H9 (cell line): ENCODE measurements at regions not wholly inside any gene's neighbourhood (a gene's known extent, or its start where the extent isn't known, plus 50 kb on each side); places are given as distances from the start of the nearest gene placed in this dataset.

ENCODE experiments used
- DNase-seq: peaks from one replicate; pipeline ENCODE4 v3.0.0-alpha.2; 2017
- H2AFZ ChIP-seq: one replicate; pipeline ENCODE4 v1.6.1; 2013; ENCODE audit warnings: mild to moderate bottlenecking, low read length, control low read depth, moderate library complexity
- H2AK5ac ChIP-seq: 2 replicates; pipeline ENCODE4 v1.6.1; 2013; ENCODE audit warnings: low read length, control low read depth, mixed read lengths; ENCODE audit not compliant: insufficient read length
- H2BK120ac ChIP-seq: one replicate; pipeline ENCODE4 v1.6.1; 2013; ENCODE audit warnings: low read depth, mild to moderate bottlenecking, low read length, control low read depth, inconsistent platforms; ENCODE audit not compliant: poor library complexity, severe bottlenecking
- H2BK12ac ChIP-seq: 2 replicates; pipeline ENCODE4 v1.6.1; 2013; ENCODE audit warnings: low read length, control low read depth, mixed read lengths, low read depth; ENCODE audit not compliant: insufficient read length
- H2BK15ac ChIP-seq: 2 replicates; pipeline ENCODE4 v1.6.1; 2013; ENCODE audit warnings: low read depth, low read length, control low read depth
- H2BK20ac ChIP-seq: one replicate; pipeline ENCODE4 v1.6.1; 2013; ENCODE audit warnings: low read depth, mild to moderate bottlenecking, low read length, control low read depth, inconsistent platforms; ENCODE audit not compliant: poor library complexity, severe bottlenecking
- H2BK5ac ChIP-seq: 2 replicates; pipeline ENCODE4 v1.6.1; 2013; ENCODE audit warnings: low read length, control low read depth, mixed read lengths; ENCODE audit not compliant: insufficient read length
- H3K14ac ChIP-seq: 2 replicates; pipeline ENCODE4 v1.6.1; 2013; ENCODE audit warnings: low read length, control low read depth; ENCODE audit not compliant: insufficient read depth
- H3K18ac ChIP-seq: 2 replicates; pipeline ENCODE4 v1.6.1; 2013; ENCODE audit warnings: low read depth, mild to moderate bottlenecking, mixed read lengths, low read length, control low read depth; ENCODE audit not compliant: insufficient read length
- H3K23ac ChIP-seq: 2 replicates; pipeline ENCODE4 v1.6.1; 2013; ENCODE audit warnings: low read length, control low read depth, mixed read lengths, low read depth; ENCODE audit not compliant: insufficient read length
- H3K23me2 ChIP-seq: 2 replicates; pipeline ENCODE4 v1.6.1; 2013; ENCODE audit warnings: low read depth, mild to moderate bottlenecking, mixed read lengths, low read length, control low read depth; ENCODE audit not compliant: insufficient read length, poor library complexity, severe bottlenecking
- H3K27ac ChIP-seq: 2 replicates; pipeline ENCODE4 v1.5.1; 2013; ENCODE audit warnings: low read length, control low read depth, mixed read lengths, low read depth; ENCODE audit not compliant: insufficient read length
- H3K27me3 ChIP-seq: 2 replicates; pipeline ENCODE4 v1.6.1; 2013; ENCODE audit warnings: low read length, control low read depth, inconsistent platforms; ENCODE audit not compliant: insufficient read depth
- H3K4ac ChIP-seq: 2 replicates; pipeline ENCODE4 v1.6.1; 2013; ENCODE audit warnings: low read depth, mild to moderate bottlenecking, control low read depth, inconsistent platforms, low read length, moderate library complexity
- H3K4me1 ChIP-seq: 2 replicates; pipeline ENCODE4 v1.6.1; 2013; ENCODE audit warnings: low read length, control low read depth, inconsistent platforms; ENCODE audit not compliant: insufficient read depth
- H3K4me2 ChIP-seq: 2 replicates; pipeline ENCODE4 v1.6.1; 2013; ENCODE audit warnings: low read length, control low read depth, mixed read lengths; ENCODE audit not compliant: insufficient read length, insufficient read depth
- H3K56ac ChIP-seq: 2 replicates; pipeline ENCODE4 v1.6.1; 2013; ENCODE audit warnings: low read depth, mild to moderate bottlenecking, mixed read lengths, low read length, control low read depth; ENCODE audit not compliant: insufficient read length
- H3K79me1 ChIP-seq: 2 replicates; pipeline ENCODE4 v1.6.1; 2013; ENCODE audit warnings: low read depth, mild to moderate bottlenecking, moderate library complexity, low read length, control low read depth, inconsistent platforms; ENCODE audit not compliant: insufficient read depth, poor library complexity, severe bottlenecking
- H3K79me2 ChIP-seq: 2 replicates; pipeline ENCODE4 v1.6.1; 2013; ENCODE audit warnings: low read length, control low read depth, inconsistent platforms; ENCODE audit not compliant: insufficient read depth
- H3K9ac ChIP-seq: 2 replicates; pipeline ENCODE4 v1.6.1; 2013; ENCODE audit warnings: low read length, control low read depth, mixed read lengths; ENCODE audit not compliant: insufficient read length; ENCODE audit errors: extremely low read depth
- H3K9me3 ChIP-seq: one replicate; pipeline ENCODE4 v1.6.1; 2013; ENCODE audit warnings: low read depth, low read length, inconsistent platforms; ENCODE audit not compliant: control insufficient read depth
- H3T11ph ChIP-seq: one replicate; pipeline ENCODE4 v1.6.1; 2013; ENCODE audit warnings: mild to moderate bottlenecking, low read length, control low read depth, inconsistent platforms
- H4K20me1 ChIP-seq: one replicate; pipeline ENCODE4 v1.6.1; 2013; ENCODE audit not compliant: control insufficient read depth, insufficient read length, insufficient read depth
- H4K5ac ChIP-seq: 2 replicates; pipeline ENCODE4 v1.6.1; 2013; ENCODE audit warnings: low read depth, mild to moderate bottlenecking, mixed read lengths, low read length, control low read depth; ENCODE audit not compliant: insufficient read length
- H4K8ac ChIP-seq: replicated peaks from 2 replicates; pipeline ENCODE4 v1.6.1; 2013; ENCODE audit warnings: low read length, control low read depth, mixed read lengths, low read depth; ENCODE audit not compliant: insufficient read length
- H4K91ac ChIP-seq: 2 replicates; pipeline ENCODE4 v1.6.1; 2013; ENCODE audit warnings: low read depth, mild to moderate bottlenecking, moderate library complexity, mixed read lengths, low read length, control low read depth; ENCODE audit not compliant: insufficient read length
- H3K27ac Mint-ChIP-seq, 3 experiments: 2 replicates in 2 of 3; 3 replicates in 1 of 3; pipeline ENCODE4 v1.8.0; 2020 to 2021; ENCODE audit warnings: mixed read lengths in 3 of 3, mild to moderate bottlenecking in 1 of 3, moderate library complexity in 1 of 3
- H3K27me3 Mint-ChIP-seq: 2 replicates; pipeline ENCODE4 v1.8.0; 2021; ENCODE audit warnings: low read depth, mild to moderate bottlenecking, moderate library complexity, mixed read lengths
- H3K36me3 Mint-ChIP-seq, 3 experiments: 2 replicates in 2 of 3; 3 replicates in 1 of 3; pipeline ENCODE4 v1.8.0; 2020 to 2021; ENCODE audit warnings: low read depth in 3 of 3, mixed read lengths in 3 of 3; ENCODE audit not compliant: insufficient read depth in 1 of 3
- H3K4me1 Mint-ChIP-seq, 2 experiments: 2 replicates each; pipeline ENCODE4 v1.8.0; 2020; ENCODE audit warnings: mixed read lengths in 2 of 2
- H3K4me3 Mint-ChIP-seq, 2 experiments: 2 replicates in 1 of 2; 3 replicates in 1 of 2; pipeline ENCODE4 v1.8.0; 2020 to 2021; ENCODE audit warnings: mild to moderate bottlenecking in 2 of 2, mixed read lengths in 2 of 2, moderate library complexity in 1 of 2
- H3K9me3 Mint-ChIP-seq, 2 experiments: 2 replicates in 1 of 2; 3 replicates in 1 of 2; pipeline ENCODE4 v1.8.0; 2020; ENCODE audit warnings: mild to moderate bottlenecking in 2 of 2, mixed read lengths in 2 of 2, moderate library complexity in 1 of 2
- WGBS: extraction: QIAGEN DNeasy Blood & Tissue Kit; methylation state at CpG from one replicate; pipeline ENCODE4 v1.1.7; 2013; ENCODE audit warnings: missing lambda C conversion rate, low lambda C conversion rate, mixed read lengths; ENCODE audit not compliant: insufficient read length; ENCODE audit errors: extremely low coverage; 5-methylcytosine and 5-hydroxymethylcytosine counted together
- TF ChIP-seq, protein P1 (sequence below): fragments of 200-600 bp; sonication (generic); conservative IDR thresholded peaks from 3 replicates; pipeline ENCODE4 v1.8.0; 2021; ENCODE audit warnings: antibody characterized with exemption, mild to moderate bottlenecking

DNA sequence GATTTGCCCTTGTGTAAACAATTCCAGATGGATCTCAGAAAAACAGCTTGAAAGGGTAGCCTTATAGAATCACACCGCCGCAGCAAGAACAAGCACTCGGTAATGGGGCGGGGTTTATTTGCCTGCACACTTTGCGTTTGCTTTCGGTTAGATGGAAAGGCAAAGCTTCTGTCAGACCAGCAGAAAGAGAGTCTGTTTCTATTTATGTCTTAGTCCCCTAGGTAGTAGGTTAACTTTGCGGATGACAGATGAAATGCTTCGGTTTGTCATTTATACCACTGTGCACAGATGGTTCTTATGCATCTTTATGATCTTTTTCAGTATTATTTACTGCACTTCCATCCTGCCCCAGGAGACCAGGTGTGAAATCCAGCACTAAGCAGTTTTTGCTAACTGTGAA, 62.2 kb downstream of the PYDC2 start:
- H3K27ac Mint-ChIP-seq: no peak overlapping the region
- no peak overlapping the region for H2AFZ ChIP-seq
- no peaks in the 10 kb centered on the region for H3K27me3 Mint-ChIP-seq
- H2AK5ac ChIP-seq: no peak overlapping the region
- no peaks in the 10 kb centered on the region for H3K9me3 ChIP-seq
- H2BK15ac ChIP-seq: no peak overlapping the region
- no peaks in the 10 kb centered on the region for H3K27me3 ChIP-seq
- no peaks in the 10 kb centered on the region for H3K9me3 Mint-ChIP-seq
- no peak overlapping the region for H3K18ac ChIP-seq
- WGBS: no CpG with 5 or more reads among the region's 8 CpGs
- no peak overlapping the region for H4K5ac ChIP-seq
- no peak overlapping the region for H3K4me2 ChIP-seq
- no peak overlapping the region for H2BK120ac ChIP-seq
- H2BK20ac ChIP-seq: no peak overlapping the region
- no peaks in the 10 kb centered on the region for H4K20me1 ChIP-seq
- H3K23me2 ChIP-seq: no peaks in the 10 kb centered on the region
- no peaks in the 10 kb centered on the region for H3K4me1 Mint-ChIP-seq
- TF ChIP-seq, protein P1, sequence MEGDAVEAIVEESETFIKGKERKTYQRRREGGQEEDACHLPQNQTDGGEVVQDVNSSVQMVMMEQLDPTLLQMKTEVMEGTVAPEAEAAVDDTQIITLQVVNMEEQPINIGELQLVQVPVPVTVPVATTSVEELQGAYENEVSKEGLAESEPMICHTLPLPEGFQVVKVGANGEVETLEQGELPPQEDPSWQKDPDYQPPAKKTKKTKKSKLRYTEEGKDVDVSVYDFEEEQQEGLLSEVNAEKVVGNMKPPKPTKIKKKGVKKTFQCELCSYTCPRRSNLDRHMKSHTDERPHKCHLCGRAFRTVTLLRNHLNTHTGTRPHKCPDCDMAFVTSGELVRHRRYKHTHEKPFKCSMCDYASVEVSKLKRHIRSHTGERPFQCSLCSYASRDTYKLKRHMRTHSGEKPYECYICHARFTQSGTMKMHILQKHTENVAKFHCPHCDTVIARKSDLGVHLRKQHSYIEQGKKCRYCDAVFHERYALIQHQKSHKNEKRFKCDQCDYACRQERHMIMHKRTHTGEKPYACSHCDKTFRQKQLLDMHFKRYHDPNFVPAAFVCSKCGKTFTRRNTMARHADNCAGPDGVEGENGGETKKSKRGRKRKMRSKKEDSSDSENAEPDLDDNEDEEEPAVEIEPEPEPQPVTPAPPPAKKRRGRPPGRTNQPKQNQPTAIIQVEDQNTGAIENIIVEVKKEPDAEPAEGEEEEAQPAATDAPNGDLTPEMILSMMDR: no peak
- H3T11ph ChIP-seq: no peak overlapping the region
- no peak overlapping the region for H3K9ac ChIP-seq
- no peak overlapping the region for H2BK5ac ChIP-seq
- no peak overlapping the region for H3K4ac ChIP-seq
- H3K14ac ChIP-seq: no peak overlapping the region
- H2BK12ac ChIP-seq: no peak overlapping the region
- no peak overlapping the region for H3K23ac ChIP-seq
- no peak overlapping the region for H4K91ac ChIP-seq
- no peaks in the 10 kb centered on the region for H3K4me1 ChIP-seq
- H3K27ac ChIP-seq: no peak overlapping the region
- no peaks in the 10 kb centered on the region for H3K36me3 Mint-ChIP-seq
- no peaks in the 10 kb centered on the region; the same call in 1 of the 2 replicates for H3K79me2 ChIP-seq
- H3K79me1 ChIP-seq: no peaks in the 10 kb centered on the region
- no peak overlapping the region for H3K56ac ChIP-seq
- no peak overlapping the region for H4K8ac ChIP-seq
- H3K4me3 Mint-ChIP-seq: no peak overlapping the region
- DNase-seq: no peak
